Mucosa of stomach (tissue), 1 donor: ENCODE measurements at regions not wholly inside any gene's neighbourhood (a gene's known extent, or its start where the extent isn't known, plus 50 kb on each side); places are given as distances from the start of the nearest gene placed in this dataset.
"Not testable (repeated sequence)": the region's sequence is repeated elsewhere in the genome, so short reads cannot be mapped to it uniquely, and the experiment has no call there.

Experiments
- H3K27me3 ChIP-seq: one replicate; pipeline ENCODE4 v1.7.0; 2013; ENCODE audit warnings: mild to moderate bottlenecking, low read length; ENCODE audit not compliant: control insufficient read depth, insufficient read depth
- H3K36me3 ChIP-seq: one replicate; pipeline ENCODE4 v1.7.0; 2013; ENCODE audit warnings: low read length; ENCODE audit not compliant: control insufficient read depth, insufficient read depth
- H3K4me1 ChIP-seq: one replicate; pipeline ENCODE4 v1.7.0; 2013; ENCODE audit warnings: mild to moderate bottlenecking, low read length; ENCODE audit not compliant: control insufficient read depth, insufficient read depth
- H3K4me3 ChIP-seq: one replicate; pipeline ENCODE4 v1.7.0; 2013; ENCODE audit warnings: low read length
- H3K9ac ChIP-seq: one replicate; pipeline ENCODE4 v1.7.0; 2013; ENCODE audit warnings: mild to moderate bottlenecking, low read length, moderate library complexity
- H3K9me3 ChIP-seq: one replicate; pipeline ENCODE4 v1.7.0; 2013; ENCODE audit warnings: mild to moderate bottlenecking, low read length, moderate library complexity; ENCODE audit not compliant: control insufficient read depth
- donor health status: Pancreatic carcinoma.

DNA sequence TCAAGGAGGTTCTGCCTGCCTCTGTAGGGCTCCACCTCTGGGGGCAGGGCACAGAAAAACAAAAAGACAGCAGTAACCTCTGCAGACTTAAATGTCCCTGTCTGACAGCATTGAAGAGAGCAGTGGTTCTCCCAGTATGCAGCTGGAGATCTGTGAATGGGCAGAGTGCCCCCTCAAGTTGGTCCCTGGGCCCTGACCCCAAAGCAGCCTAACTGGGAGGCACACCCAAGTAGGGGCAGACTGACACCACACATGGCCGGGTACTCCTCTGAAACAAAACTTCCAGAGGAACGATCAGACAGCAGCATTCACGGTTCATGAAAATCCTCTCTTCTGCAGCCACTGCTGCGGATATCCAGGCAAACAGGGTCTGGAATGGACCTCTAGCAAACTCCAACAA lies 409.2 kb downstream of the ALG10 start:
- not testable (repeated sequence) for H3K4me3 ChIP-seq, H3K36me3 ChIP-seq, H3K9me3 ChIP-seq, H3K27me3 ChIP-seq, H3K9ac ChIP-seq, H3K4me1 ChIP-seq
